Heart left ventricle (tissue), 13 donors: ENCODE measurements at regions not wholly inside any gene's neighbourhood (a gene's known extent, or its start where the extent isn't known, plus 50 kb on each side); places are given as distances from the start of the nearest gene placed in this dataset.

Source experiments
- POLR2A ChIP-seq, 2 donors: fragments of 450-650 bp; IDR thresholded peaks; one replicate each; pipeline ENCODE4 v1.6.1; 2017; ENCODE audit warnings: antibody characterized with exemption in 2 of 2, mild to moderate bottlenecking in 2 of 2, moderate library complexity in 2 of 2
- TF ChIP-seq, protein P1 (sequence below), 12 donors: fragments of 200-600 bp; sonication (generic) in 4 of 12; IDR thresholded peaks; one replicate each; pipeline versions ENCODE4 v1.5.0 to v1.8.0; 2018 to 2022; ENCODE audit warnings: antibody characterized with exemption in 12 of 12, mild to moderate bottlenecking in 5 of 12
- donor health status: ischemic (EF 13 %, LVEDD 7.1; RV severe dilation, severe dysfunction).
- donor health status: DM: no; HTN: yes; CAD: no.
- donor health status: DM: no; HTN: no; CAD: no.
- donor health status: ischemic (EF 25% LVEDD 6.9; RV normal size, moderate dysfunction).
- donor health status: ischemic (EF 25% LVEDD 5.7; RV mildly dilated, moderate dysfunction).
- donor health status: ischemic (EF 35%, LVEDD 5.7; RV mildly dilated, moderate dysfunction).
- donor health status: nonischemic (EF 11% LVEDD 7.7; RV severe dilation, severe dysfunction).
- donor health status: DM: yes; HTN: yes; CAD: no.
- donor health status: PGD.
- donor health status: ischemic (EF 29% LVEDD 5.4; RV normal size, mild dysfunction).
- donor health status: nonischemic (EF 23%, LVEDD 6.1; RV moderate dilation, normal function).

DNA sequence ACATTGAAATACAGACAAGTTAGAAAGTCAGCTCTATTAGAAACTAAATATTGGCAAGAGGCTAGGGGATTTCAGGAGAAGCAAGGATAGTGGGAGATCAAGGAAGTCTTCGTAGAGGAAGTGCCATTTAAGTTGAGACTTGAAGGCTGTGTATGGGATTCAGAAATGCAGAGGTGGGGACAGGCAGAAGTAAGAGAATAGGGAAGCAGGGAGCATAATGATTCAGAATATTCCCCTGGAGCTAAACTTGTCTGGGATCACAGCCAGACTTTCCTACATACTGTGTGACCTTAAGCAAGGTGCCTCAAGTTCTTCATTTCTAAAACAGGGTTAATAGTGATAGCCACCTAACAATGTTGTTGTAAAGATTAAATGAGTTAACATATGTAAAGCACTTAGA is 108.8 kb downstream of the DDIT4L start:
- TF ChIP-seq, protein P1, sequence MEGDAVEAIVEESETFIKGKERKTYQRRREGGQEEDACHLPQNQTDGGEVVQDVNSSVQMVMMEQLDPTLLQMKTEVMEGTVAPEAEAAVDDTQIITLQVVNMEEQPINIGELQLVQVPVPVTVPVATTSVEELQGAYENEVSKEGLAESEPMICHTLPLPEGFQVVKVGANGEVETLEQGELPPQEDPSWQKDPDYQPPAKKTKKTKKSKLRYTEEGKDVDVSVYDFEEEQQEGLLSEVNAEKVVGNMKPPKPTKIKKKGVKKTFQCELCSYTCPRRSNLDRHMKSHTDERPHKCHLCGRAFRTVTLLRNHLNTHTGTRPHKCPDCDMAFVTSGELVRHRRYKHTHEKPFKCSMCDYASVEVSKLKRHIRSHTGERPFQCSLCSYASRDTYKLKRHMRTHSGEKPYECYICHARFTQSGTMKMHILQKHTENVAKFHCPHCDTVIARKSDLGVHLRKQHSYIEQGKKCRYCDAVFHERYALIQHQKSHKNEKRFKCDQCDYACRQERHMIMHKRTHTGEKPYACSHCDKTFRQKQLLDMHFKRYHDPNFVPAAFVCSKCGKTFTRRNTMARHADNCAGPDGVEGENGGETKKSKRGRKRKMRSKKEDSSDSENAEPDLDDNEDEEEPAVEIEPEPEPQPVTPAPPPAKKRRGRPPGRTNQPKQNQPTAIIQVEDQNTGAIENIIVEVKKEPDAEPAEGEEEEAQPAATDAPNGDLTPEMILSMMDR (IDR thresholded peaks at IDR 0.05) = no peak
- no peak for TF ChIP-seq POLR2A (IDR thresholded peaks at IDR 0.05)
